Lower lobe of right lung (tissue), 2 donors: ENCODE measurements at regions not wholly inside any gene's neighbourhood (a gene's known extent, or its start where the extent isn't known, plus 50 kb on each side); places are given as distances from the start of the nearest gene placed in this dataset.
"Not testable (repeated sequence)": the region's sequence is repeated elsewhere in the genome, so short reads cannot be mapped to it uniquely, and the experiment has no call there.

Source experiments
- ATAC-seq, 2 donors: fragments of 200-7000 bp; cut with Tn5 transposase; one replicate each; pipeline ENCODE4 v1.9.1; 2020 to 2022; ENCODE audit warnings: mild to moderate bottlenecking in 2 of 2, moderate library complexity in 2 of 2
- DNase-seq: peaks from one replicate; pipeline ENCODE4 v3.0.0-alpha.2; 2020
- H3K27ac ChIP-seq: fragments of 200-600 bp; one replicate; pipeline ENCODE4 v1.8.0; 2022
- H3K27me3 ChIP-seq: fragments of 200-600 bp; one replicate; pipeline ENCODE4 v1.8.0; 2022; ENCODE audit warnings: low read depth
- H3K36me3 ChIP-seq: fragments of 200-600 bp; one replicate; pipeline ENCODE4 v1.8.0; 2022; ENCODE audit warnings: mild to moderate bottlenecking
- H3K4me1 ChIP-seq: fragments of 200-600 bp; one replicate; pipeline ENCODE4 v1.8.0; 2022
- H3K4me3 ChIP-seq: fragments of 200-600 bp; one replicate; pipeline ENCODE4 v1.8.0; 2022; ENCODE audit warnings: mild to moderate bottlenecking
- H3K9me3 ChIP-seq: fragments of 200-600 bp; one replicate; pipeline ENCODE4 v1.8.0; 2022
- CTCF ChIP-seq: fragments of 200-600 bp; IDR thresholded peaks from one replicate; pipeline ENCODE4 v1.8.0; 2022; ENCODE audit warnings: antibody characterized with exemption, mild to moderate bottlenecking
- intact Hi-C: fragments of 100-400 bp; cut with DNase I; formaldehyde crosslinking; loops from one replicate; pipeline ENCODE4 v1.11.0; 2022
- donor health status: DM: no; HTN: yes; CAD: no; lungs with severe emphysema.

- Histone ChIP-seq H3K36me3 (no peaks in the 10 kb centered on the region), H3K27me3 (no peaks in the 10 kb centered on the region), H3K4me1 (no peaks in the 10 kb centered on the region), H3K4me3 (no peak overlapping the region), H3K27ac (no peak overlapping the region), H3K9me3 (no peaks in the 10 kb centered on the region)
- no peak for ATAC-seq
- no peak for TF ChIP-seq CTCF
- no peak for DNase-seq
- intact Hi-C loops: no loop called here
Measured at GRCh38 chr2:37760471-37760870, 89.0 kb upstream of the CDC42EP3 start.

GRCh38 chr2:37762281-37762680, 90.8 kb upstream of the CDC42EP3 start:
- ATAC-seq: peak in 1 of 2 donors; percentile 41

DNA sequence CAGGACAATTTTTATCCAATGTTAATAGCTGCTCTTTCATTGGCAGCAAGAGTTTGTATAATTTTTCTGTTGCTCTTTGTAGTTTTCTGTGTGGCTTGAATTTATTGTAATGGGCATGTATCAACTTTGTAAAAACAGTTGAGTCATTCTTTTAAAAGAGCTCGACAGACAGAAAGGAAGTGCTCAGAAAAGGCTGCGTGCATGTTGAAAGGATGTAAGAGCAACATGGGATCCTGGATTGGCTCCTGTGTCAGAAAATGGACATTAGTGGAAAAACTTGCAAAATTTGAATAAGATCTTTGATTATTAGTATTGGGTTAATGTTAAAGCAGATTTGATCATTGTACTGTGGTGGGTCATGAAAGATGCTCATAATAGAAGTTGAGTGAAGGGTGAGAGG, 93.3 kb upstream of the CDC42EP3 start:
- Histone ChIP-seq H3K9me3 (no peaks in the 10 kb centered on the region), H3K4me1 (peaks cover 32% of the 10 kb centered on the region), H3K27me3 (no peaks in the 10 kb centered on the region), H3K27ac (no peak overlapping the region), H3K36me3 (no peaks in the 10 kb centered on the region), H3K4me3 (no peak overlapping the region)
- no peak for TF ChIP-seq CTCF
- DNase-seq (no peak), ATAC-seq (no peak)
- intact Hi-C loops: no loop called here

More at GRCh38 chr2:37762281-37762680, 90.8 kb upstream of the CDC42EP3 start:
- H3K27ac ChIP-seq, H3K4me1 ChIP-seq, H3K9me3 ChIP-seq, H3K4me3 ChIP-seq, DNase-seq, intact Hi-C loops, H3K27me3 ChIP-seq, H3K36me3 ChIP-seq: not testable (repeated sequence)

DNA sequence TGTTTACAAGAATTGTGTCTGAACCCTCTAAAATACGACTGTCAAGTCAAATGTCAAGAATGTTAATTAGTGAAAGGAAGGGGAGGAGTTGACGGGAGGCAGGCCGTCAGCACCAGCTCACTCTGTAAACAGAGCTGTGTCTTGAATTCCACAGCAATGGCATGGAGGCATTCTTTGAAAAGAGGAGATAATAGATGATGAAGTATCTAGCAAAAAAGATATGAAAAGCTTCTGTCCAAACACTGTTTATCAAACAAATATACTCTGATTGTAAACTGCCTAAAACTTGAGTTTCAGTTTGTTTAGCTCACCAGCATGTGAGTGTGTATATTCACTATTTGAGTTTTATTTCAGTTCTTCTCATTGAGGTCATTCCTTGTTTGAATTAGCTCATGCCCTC, 94.7 kb upstream of the CDC42EP3 start:
- ATAC-seq (no peak), DNase-seq (no peak)
- H3K27ac ChIP-seq: no peak overlapping the region
- no peak overlapping the region for H3K4me3 ChIP-seq
- intact Hi-C loops: no loop called here
- H3K9me3 ChIP-seq: no peaks in the 10 kb centered on the region
- TF ChIP-seq CTCF: no peak
- no peaks in the 10 kb centered on the region for H3K27me3 ChIP-seq
- H3K36me3 ChIP-seq: no peaks in the 10 kb centered on the region
- H3K4me1 ChIP-seq: peaks cover 35% of the 10 kb centered on the region

DNA sequence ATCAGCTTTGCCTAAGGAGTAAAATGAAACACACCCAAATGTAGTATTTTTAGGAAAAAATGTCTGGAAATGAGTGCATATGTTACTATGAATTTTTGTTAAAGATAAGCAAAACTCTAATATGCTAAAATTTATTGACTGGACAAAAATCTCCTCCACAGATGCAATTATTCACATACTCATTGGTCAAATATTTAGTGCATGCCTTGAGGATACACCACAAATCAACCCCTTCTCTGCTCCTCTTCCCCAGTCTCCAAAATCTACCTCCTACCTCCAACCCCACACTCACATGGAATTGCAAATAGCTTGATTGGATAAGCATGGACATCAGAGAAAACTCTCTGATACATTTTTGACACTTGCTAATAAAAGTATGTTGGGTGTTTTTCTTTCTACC, 95.6 kb upstream of the CDC42EP3 start:
- peaks cover 35% of the 10 kb centered on the region for H3K4me1 ChIP-seq
- H3K27me3 ChIP-seq: no peaks in the 10 kb centered on the region
- peak overlapping the region; percentile 57 for H3K27ac ChIP-seq
- DNase-seq (no peak), ATAC-seq (no peak)
- no peak for TF ChIP-seq CTCF
- no peak overlapping the region for H3K4me3 ChIP-seq
- no peaks in the 10 kb centered on the region for H3K36me3 ChIP-seq
- intact Hi-C loops: no loop called here
- no peaks in the 10 kb centered on the region for H3K9me3 ChIP-seq

GRCh38 chr2:37767959-37768925, 96.8 kb upstream of the CDC42EP3 start:
- Histone ChIP-seq H3K4me1 (peaks cover 35% of the 10 kb centered on the region), H3K9me3 (no peaks in the 10 kb centered on the region), H3K4me3 (no peak overlapping the region), H3K27ac (peak overlapping the region; percentile 57), H3K27me3 (no peaks in the 10 kb centered on the region), H3K36me3 (no peaks in the 10 kb centered on the region)
- DNase-seq (no peak), ATAC-seq (peak; percentile 95)
- intact Hi-C loops: no loop called here
- no peak for TF ChIP-seq CTCF
